ENCODE measurements at regions not wholly inside any gene's neighbourhood (a gene's known extent, or its start where the extent isn't known, plus 50 kb on each side); places are given as distances from the start of the nearest gene placed in this dataset.
"Not testable (repeated sequence)": the region's sequence is repeated elsewhere in the genome, so short reads cannot be mapped to it uniquely, and the experiment has no call there.

DNA sequence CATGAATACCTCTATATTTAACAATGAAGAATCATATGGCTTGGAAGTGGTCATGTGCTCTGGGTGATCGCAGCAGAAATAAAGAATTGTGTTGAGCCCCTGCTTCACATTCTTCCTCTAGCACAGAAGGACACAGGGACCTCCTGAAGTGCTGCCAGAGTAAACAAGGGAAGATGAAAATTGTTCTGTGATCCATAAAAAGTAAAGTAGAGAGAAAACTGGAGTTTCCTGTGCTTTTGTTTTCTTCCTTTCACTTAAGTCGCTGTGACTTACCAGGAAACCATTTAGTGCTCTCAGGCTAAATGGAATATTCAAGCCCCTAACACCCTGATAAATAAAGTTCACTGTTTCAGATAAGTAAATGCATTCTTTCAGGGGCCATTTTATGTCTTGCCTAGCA lies 1173.6 kb upstream of the CHAC2 start (continued):
- TF ChIP-seq TCF7 (IDR thresholded peaks at IDR 0.05; ENCODE audit: borderline replicate concordance) (no peak), NBN (IDR thresholded peaks at IDR 0.05) (no peak), ETV6 (conservative IDR thresholded peaks at IDR 0.05 in 1 of 2, IDR thresholded peaks at IDR 0.05 in 1 of 2; ENCODE audit: borderline replicate concordance in 1 of 2, low read depth in 1 of 2) (no peak)
- TF ChIP-seq, protein P1, sequence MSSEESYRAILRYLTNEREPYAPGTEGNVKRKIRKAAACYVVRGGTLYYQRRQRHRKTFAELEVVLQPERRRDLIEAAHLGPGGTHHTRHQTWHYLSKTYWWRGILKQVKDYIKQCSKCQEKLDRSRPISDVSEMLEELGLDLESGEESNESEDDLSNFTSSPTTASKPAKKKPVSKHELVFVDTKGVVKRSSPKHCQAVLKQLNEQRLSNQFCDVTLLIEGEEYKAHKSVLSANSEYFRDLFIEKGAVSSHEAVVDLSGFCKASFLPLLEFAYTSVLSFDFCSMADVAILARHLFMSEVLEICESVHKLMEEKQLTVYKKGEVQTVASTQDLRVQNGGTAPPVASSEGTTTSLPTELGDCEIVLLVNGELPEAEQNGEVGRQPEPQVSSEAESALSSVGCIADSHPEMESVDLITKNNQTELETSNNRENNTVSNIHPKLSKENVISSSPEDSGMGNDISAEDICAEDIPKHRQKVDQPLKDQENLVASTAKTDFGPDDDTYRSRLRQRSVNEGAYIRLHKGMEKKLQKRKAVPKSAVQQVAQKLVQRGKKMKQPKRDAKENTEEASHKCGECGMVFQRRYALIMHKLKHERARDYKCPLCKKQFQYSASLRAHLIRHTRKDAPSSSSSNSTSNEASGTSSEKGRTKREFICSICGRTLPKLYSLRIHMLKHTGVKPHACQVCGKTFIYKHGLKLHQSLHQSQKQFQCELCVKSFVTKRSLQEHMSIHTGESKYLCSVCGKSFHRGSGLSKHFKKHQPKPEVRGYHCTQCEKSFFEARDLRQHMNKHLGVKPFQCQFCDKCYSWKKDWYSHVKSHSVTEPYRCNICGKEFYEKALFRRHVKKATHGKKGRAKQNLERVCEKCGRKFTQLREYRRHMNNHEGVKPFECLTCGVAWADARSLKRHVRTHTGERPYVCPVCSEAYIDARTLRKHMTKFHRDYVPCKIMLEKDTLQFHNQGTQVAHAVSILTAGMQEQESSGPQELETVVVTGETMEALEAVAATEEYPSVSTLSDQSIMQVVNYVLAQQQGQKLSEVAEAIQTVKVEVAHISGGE (CRISPR knock-in tag; IDR thresholded peaks at IDR 0.05): no peak

GRCh38 chr2:52584071-52584470 lies 1183.5 kb upstream of the CHAC2 start:
- H3K27me3 ChIP-seq (replicated peaks in 1 of 2; ENCODE audit: control insufficient read depth in 2 of 2, insufficient read depth in 2 of 2, low read length in 1 of 2); H4K20me1 ChIP-seq (ENCODE audit: control insufficient read depth, insufficient read depth); H2AFZ ChIP-seq (ENCODE audit: control insufficient read depth, low read depth, low read length); H3K9me3 ChIP-seq (replicated peaks; ENCODE audit: control insufficient read depth, insufficient read depth, low read length); BruUV-seq (replicated peaks); intact Hi-C loops (cut with micrococcal nuclease; ENCODE audit: unreplicated experiment); POLR2A ChIA-PET; H3K27ac ChIP-seq (ENCODE audit: control insufficient read depth, insufficient read depth); H3K4me1 ChIP-seq (ENCODE audit: control insufficient read depth, insufficient read depth, low read length); H3K4me3 ChIP-seq; ATAC-seq; in situ Hi-C loops (cut with MboI); SMC1A ChIA-PET (ENCODE audit: uncharacterized antibody, unreplicated experiment); DNase-seq (ENCODE audit: low read depth, low spot score); H3K36me3 ChIP-seq (ENCODE audit: control insufficient read depth in 2 of 2, insufficient read depth in 2 of 2, low read length in 1 of 2); H3K4me2 ChIP-seq (ENCODE audit: control insufficient read depth, insufficient read depth); CTCF ChIA-PET; RAD21 ChIA-PET (ENCODE audit: unreplicated experiment); FAIRE-seq; H3K79me2 ChIP-seq (ENCODE audit: control insufficient read depth, insufficient read depth, low read length); H3K9ac ChIP-seq (ENCODE audit: control insufficient read depth, insufficient read depth, low read length): not testable (repeated sequence)
- WGBS (ENCODE audit: insufficient coverage, insufficient replicate concordance, low lambda C conversion rate, missing lambda C conversion rate): 30% methylated on average over 5 of the region's 5 CpGs
